Trophoblast cell (in vitro differentiated cells and primary cell): ENCODE measurements at regions not wholly inside any gene's neighbourhood (a gene's known extent, or its start where the extent isn't known, plus 50 kb on each side); places are given as distances from the start of the nearest gene placed in this dataset.
A peak's percentile ranks its signal among the peaks of the same experiment; 100 is the strongest.

Source experiments
- DNase-seq, 2 donors: peaks; one replicate each; pipeline ENCODE4 v3.0.0-alpha.2; 2016
- H2AFZ ChIP-seq: 2 replicates; pipeline ENCODE4 v1.6.1; 2013; ENCODE audit warnings: low read length, moderate library complexity, mild to moderate bottlenecking; ENCODE audit not compliant: insufficient read depth, poor library complexity
- H2AK5ac ChIP-seq: 2 replicates; pipeline ENCODE4 v1.6.1; 2013; ENCODE audit warnings: mild to moderate bottlenecking, low read length
- H2BK120ac ChIP-seq: 2 replicates; pipeline ENCODE4 v1.6.1; 2013; ENCODE audit warnings: low read length, mild to moderate bottlenecking, moderate library complexity; ENCODE audit not compliant: insufficient read depth, poor library complexity
- H2BK12ac ChIP-seq: 2 replicates; pipeline ENCODE4 v1.6.1; 2013; ENCODE audit warnings: mild to moderate bottlenecking, low read length, moderate library complexity
- H2BK5ac ChIP-seq: 2 replicates; pipeline ENCODE4 v1.6.1; 2013; ENCODE audit warnings: low read length, low read depth, moderate library complexity, mild to moderate bottlenecking; ENCODE audit not compliant: poor library complexity
- H3K14ac ChIP-seq: 2 replicates; pipeline ENCODE4 v1.6.1; 2013; ENCODE audit warnings: mild to moderate bottlenecking, low read length
- H3K18ac ChIP-seq: 2 replicates; pipeline ENCODE4 v1.6.1; 2013; ENCODE audit warnings: mild to moderate bottlenecking, low read length
- H3K23ac ChIP-seq: 2 replicates; pipeline ENCODE4 v1.6.1; 2013; ENCODE audit warnings: low read length
- H3K27ac ChIP-seq: 2 replicates; pipeline ENCODE4 v1.5.1; 2013; ENCODE audit warnings: low read depth, mild to moderate bottlenecking, inconsistent platforms, low read length, moderate library complexity
- H3K27me3 ChIP-seq: 2 replicates; pipeline ENCODE4 v1.6.1; 2013; ENCODE audit warnings: inconsistent platforms, mild to moderate bottlenecking, low read length, moderate library complexity; ENCODE audit not compliant: insufficient read depth
- H3K36me3 ChIP-seq, 2 experiments: 1 replicate in 1 of 2; 2 replicates in 1 of 2; pipeline ENCODE4 v1.6.1; 2013; ENCODE audit warnings: low read length in 2 of 2, mild to moderate bottlenecking in 2 of 2, moderate library complexity in 1 of 2; ENCODE audit not compliant: insufficient read depth in 2 of 2, control insufficient read depth in 1 of 2
- H3K4ac ChIP-seq: 2 replicates; pipeline ENCODE4 v1.6.1; 2013; ENCODE audit warnings: low read depth, mild to moderate bottlenecking, low read length, moderate library complexity
- H3K4me1 ChIP-seq, 2 experiments: 1 replicate in 1 of 2; 2 replicates in 1 of 2; pipeline ENCODE4 v1.6.1; 2013; ENCODE audit warnings: low read length in 2 of 2, mild to moderate bottlenecking in 2 of 2, moderate library complexity in 1 of 2; ENCODE audit not compliant: insufficient read depth in 2 of 2, control insufficient read depth in 1 of 2
- H3K4me2 ChIP-seq: 2 replicates; pipeline ENCODE4 v1.6.1; 2013; ENCODE audit warnings: inconsistent platforms, mild to moderate bottlenecking, low read length, moderate library complexity
- H3K4me3 ChIP-seq: 2 replicates; pipeline ENCODE4 v1.5.1; 2013; ENCODE audit warnings: mild to moderate bottlenecking, low read depth, low read length, inconsistent platforms
- H3K79me1 ChIP-seq: one replicate; pipeline ENCODE4 v1.6.1; 2013; ENCODE audit warnings: low read length
- H3K79me2 ChIP-seq: 2 replicates; pipeline ENCODE4 v1.6.1; 2013; ENCODE audit warnings: low read length, mild to moderate bottlenecking; ENCODE audit not compliant: control insufficient read depth, insufficient read depth, poor library complexity
- H3K9ac ChIP-seq: 2 replicates; pipeline ENCODE4 v1.6.1; 2013; ENCODE audit warnings: mild to moderate bottlenecking, low read length
- H3K9me3 ChIP-seq: 2 replicates; pipeline ENCODE4 v1.6.1; 2013; ENCODE audit warnings: low read depth, mild to moderate bottlenecking, control low read depth, inconsistent platforms, low read length; ENCODE audit not compliant: insufficient read depth
- H4K12ac ChIP-seq: 2 replicates; pipeline ENCODE4 v1.6.1; 2013; ENCODE audit warnings: low read depth, mild to moderate bottlenecking, low read length, moderate library complexity
- H4K8ac ChIP-seq: 2 replicates; pipeline ENCODE4 v1.6.1; 2013; ENCODE audit warnings: low read depth, mild to moderate bottlenecking, low read length, moderate library complexity
- H4K91ac ChIP-seq: one replicate; pipeline ENCODE4 v1.6.1; 2013; ENCODE audit warnings: low read depth, mild to moderate bottlenecking, low read length, moderate library complexity
- WGBS: extraction: QIAGEN DNeasy Blood & Tissue Kit; methylation state at CpG from one replicate; pipeline ENCODE4 v1.1.7; 2013; ENCODE audit warnings: missing lambda C conversion rate; ENCODE audit not compliant: insufficient read length, insufficient coverage; ENCODE audit errors: extremely low coverage; 5-methylcytosine and 5-hydroxymethylcytosine counted together

DNA sequence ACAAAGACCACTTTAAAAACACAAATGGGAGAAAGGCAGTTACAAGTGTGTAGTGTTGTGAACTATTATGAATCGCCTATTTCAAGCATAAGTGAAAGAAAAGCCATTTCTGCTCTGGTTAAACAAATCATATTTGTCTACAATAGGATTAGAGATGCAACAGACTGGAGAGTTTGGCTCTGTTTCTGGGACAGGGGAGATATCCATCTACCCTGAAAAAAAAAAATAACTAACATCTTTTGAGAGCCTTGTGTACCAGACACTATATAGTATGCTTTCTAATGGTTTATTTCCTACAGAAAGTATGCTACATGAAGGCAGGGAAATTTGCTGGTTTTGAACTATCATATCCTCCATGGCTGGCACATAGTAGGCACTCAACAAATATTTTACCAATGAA is 106.7 kb upstream of the FHIT start:
- Histone ChIP-seq H4K8ac (no peak overlapping the region), H4K12ac (no peak overlapping the region), H4K91ac (no peak overlapping the region), H3K4me2 (no peak overlapping the region), H3K36me3 (no peaks in the 10 kb centered on the region), H3K9ac (no peak overlapping the region), H3K9me3 (no peaks in the 10 kb centered on the region), H3K23ac (no peak overlapping the region), H2BK120ac (no peak overlapping the region), H3K27ac (no peak overlapping the region), H2BK12ac (no peak overlapping the region), H3K27me3 (no peaks in the 10 kb centered on the region), H3K4me1 (no peaks in the 10 kb centered on the region), H2AK5ac (no peak overlapping the region), H3K4me3 (no peak overlapping the region), H2AFZ (no peak overlapping the region), H3K79me2 (no peaks in the 10 kb centered on the region), H3K18ac (no peak overlapping the region), H3K14ac (no peak overlapping the region), H3K4ac (no peak overlapping the region), H2BK5ac (no peak overlapping the region), H3K79me1 (no peaks in the 10 kb centered on the region)
- DNase-seq, result no peak
- WGBS, result no CpG with 5 or more reads among the region's 1 CpG

DNA sequence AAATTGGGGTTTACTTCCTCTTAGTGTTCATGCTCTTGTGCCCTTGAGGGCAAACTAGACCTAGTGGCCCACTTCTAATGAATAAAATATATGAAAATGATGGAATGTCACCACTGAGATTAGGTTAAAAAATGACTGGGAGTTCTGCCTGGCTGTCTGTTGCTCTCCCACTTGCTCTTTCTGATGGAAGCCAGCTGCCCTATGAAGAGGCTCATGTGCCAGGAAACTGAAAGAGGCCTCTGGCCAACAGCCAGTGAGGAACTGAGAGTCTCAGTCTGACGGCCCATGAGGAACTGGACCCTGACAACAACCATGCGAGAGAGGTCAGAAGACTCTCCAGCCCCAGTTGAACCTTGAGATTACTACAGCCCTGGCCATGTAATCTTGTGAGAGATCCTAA is 107.1 kb upstream of the FHIT start:
- no peak overlapping the region for H4K91ac ChIP-seq
- no peak overlapping the region for H3K23ac ChIP-seq
- no peak overlapping the region for H3K18ac ChIP-seq
- no peak overlapping the region for H2AK5ac ChIP-seq
- no peaks in the 10 kb centered on the region for H3K4me1 ChIP-seq
- no peak overlapping the region for H2BK120ac ChIP-seq
- H2AFZ ChIP-seq, result no peak overlapping the region
- no peak overlapping the region for H2BK12ac ChIP-seq
- no peaks in the 10 kb centered on the region for H3K79me2 ChIP-seq
- no CpG with 5 or more reads among the region's 2 CpGs for WGBS
- no peak overlapping the region for H3K14ac ChIP-seq
- DNase-seq, result peak in 1 of 2 donors; percentile 6
- no peak overlapping the region for H3K27ac ChIP-seq
- H2BK5ac ChIP-seq, result no peak overlapping the region
- H3K4me3 ChIP-seq, result no peak overlapping the region
- H4K8ac ChIP-seq, result no peak overlapping the region
- H3K4ac ChIP-seq, result no peak overlapping the region
- no peaks in the 10 kb centered on the region for H3K36me3 ChIP-seq
- no peaks in the 10 kb centered on the region for H3K27me3 ChIP-seq
- H3K4me2 ChIP-seq, result no peak overlapping the region
- no peak overlapping the region for H3K9ac ChIP-seq
- no peaks in the 10 kb centered on the region for H3K79me1 ChIP-seq
- no peak overlapping the region for H4K12ac ChIP-seq
- H3K9me3 ChIP-seq, result no peaks in the 10 kb centered on the region

DNA sequence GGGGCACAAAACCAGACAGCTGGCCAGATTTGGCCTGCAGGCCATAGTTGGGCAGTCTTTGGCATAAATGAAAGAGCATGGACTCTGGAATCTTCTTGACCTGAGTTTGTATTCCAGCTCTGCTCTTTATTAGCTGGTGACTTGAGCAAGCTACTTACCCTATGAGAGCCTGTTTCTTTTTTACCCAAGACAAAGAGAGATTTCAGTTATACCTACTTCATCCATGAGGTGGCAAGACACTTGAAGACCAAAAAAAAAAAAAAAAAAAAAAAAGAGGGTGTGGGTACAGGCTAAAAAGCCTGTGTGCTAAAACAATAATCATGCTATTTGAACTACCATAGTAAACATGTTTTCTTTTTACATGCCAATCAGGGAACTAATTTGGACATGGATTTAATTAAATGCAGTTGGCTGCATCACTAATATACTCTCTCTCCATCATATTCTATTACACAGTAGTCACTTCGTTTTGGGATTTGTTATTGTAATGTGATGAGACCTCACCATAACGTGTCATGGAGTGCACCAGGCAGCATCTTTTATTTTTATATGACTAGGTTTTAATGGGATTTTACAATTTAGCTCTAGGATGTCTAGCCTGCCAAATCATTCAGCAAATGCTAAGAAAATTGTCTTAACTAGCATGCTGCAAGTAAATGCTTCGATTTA is 109.2 kb upstream of the FHIT start:
- Histone ChIP-seq H3K27me3 (no peaks in the 10 kb centered on the region), H2BK120ac (no peak overlapping the region), H3K9me3 (peaks cover 5% of the 10 kb centered on the region), H4K12ac (no peak overlapping the region), H4K91ac (no peak overlapping the region), H4K8ac (no peak overlapping the region), H2BK5ac (no peak overlapping the region), H3K79me2 (no peaks in the 10 kb centered on the region), H3K9ac (no peak overlapping the region), H3K4me3 (no peak overlapping the region), H3K14ac (no peak overlapping the region), H3K18ac (no peak overlapping the region), H3K27ac (no peak overlapping the region), H2BK12ac (no peak overlapping the region), H3K23ac (no peak overlapping the region), H3K36me3 (no peaks in the 10 kb centered on the region), H3K4ac (no peak overlapping the region), H2AFZ (no peak overlapping the region), H3K79me1 (no peaks in the 10 kb centered on the region), H2AK5ac (no peak overlapping the region), H3K4me1 (no peaks in the 10 kb centered on the region), H3K4me2 (no peak overlapping the region)
- WGBS, result no CpG with 5 or more reads among the region's 3 CpGs
- DNase-seq, result no peak

DNA sequence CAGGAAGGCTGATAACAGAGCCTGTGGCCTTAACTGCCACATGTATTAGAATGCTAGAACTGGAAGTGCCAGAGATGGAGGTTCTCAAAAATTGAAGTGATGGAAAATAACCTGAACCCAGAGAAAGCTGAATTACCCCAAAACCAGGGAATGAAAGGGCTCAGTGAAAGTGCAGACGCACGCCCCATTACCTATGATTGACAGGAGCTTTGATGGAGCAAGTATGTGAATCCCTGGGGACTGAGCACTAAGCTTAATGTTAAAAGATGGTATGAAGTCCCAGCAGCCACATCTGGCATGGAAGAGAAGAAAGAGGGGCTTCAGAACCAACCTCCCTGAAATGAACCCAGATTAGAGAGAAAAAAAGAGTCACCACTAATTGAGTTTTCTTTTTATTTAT is 118.4 kb upstream of the FHIT start:
- no peaks in the 10 kb centered on the region for H3K27me3 ChIP-seq
- H3K27ac ChIP-seq, result no peak overlapping the region
- no peaks in the 10 kb centered on the region for H3K79me2 ChIP-seq
- no peak overlapping the region for H4K12ac ChIP-seq
- H3K23ac ChIP-seq, result no peak overlapping the region
- H3K9me3 ChIP-seq, result no peaks in the 10 kb centered on the region
- H4K8ac ChIP-seq, result no peak overlapping the region
- no peak for DNase-seq
- no peak overlapping the region for H3K4me3 ChIP-seq
- no peak overlapping the region for H3K18ac ChIP-seq
- H2BK5ac ChIP-seq, result no peak overlapping the region
- H3K36me3 ChIP-seq, result no peaks in the 10 kb centered on the region
- no peak overlapping the region for H3K4me2 ChIP-seq
- no peak overlapping the region for H4K91ac ChIP-seq
- H3K14ac ChIP-seq, result no peak overlapping the region
- no peak overlapping the region for H3K9ac ChIP-seq
- H2BK12ac ChIP-seq, result no peak overlapping the region
- no peak overlapping the region for H2BK120ac ChIP-seq
- WGBS, result no CpG with 5 or more reads among the region's 2 CpGs
- no peak overlapping the region for H2AFZ ChIP-seq
- no peak overlapping the region for H3K4ac ChIP-seq
- no peak overlapping the region for H2AK5ac ChIP-seq
- H3K4me1 ChIP-seq, result no peaks in the 10 kb centered on the region
- H3K79me1 ChIP-seq, result no peaks in the 10 kb centered on the region
